HCEC 1CT (cell line): ENCODE measurements at regions not wholly inside any gene's neighbourhood (a gene's known extent, or its start where the extent isn't known, plus 50 kb on each side); places are given as distances from the start of the nearest gene placed in this dataset.
"Not testable (repeated sequence)": the region's sequence is repeated elsewhere in the genome, so short reads cannot be mapped to it uniquely, and the experiment has no call there.

ENCODE experiments used
- DNase-seq: peaks from one replicate; pipeline ENCODE4 v3.0.0-alpha.2; 2017

GRCh38 chr21:6428498-6429092, 4092.8 kb upstream of the TPTE start:
- not testable (repeated sequence) for DNase-seq

GRCh38 chr21:6429924-6430323, 4091.5 kb upstream of the TPTE start:
- not testable (repeated sequence) for DNase-seq

- not testable (repeated sequence) for DNase-seq
These were observed 4088.2 kb upstream of the TPTE start for GRCh38 chr21:6433149-6433548.

GRCh38 chr21:6436205-6436604, 4085.2 kb upstream of the TPTE start:
- not testable (repeated sequence) for DNase-seq

GRCh38 chr21:6436971-6437833, 4084.2 kb upstream of the TPTE start:
- DNase-seq: not testable (repeated sequence)

- DNase-seq: not testable (repeated sequence)
These were observed 4083.6 kb upstream of the TPTE start for GRCh38 chr21:6437834-6438187.

- DNase-seq: not testable (repeated sequence)
These were observed 4082.3 kb upstream of the TPTE start for GRCh38 chr21:6439058-6439457.

- not testable (repeated sequence) for DNase-seq
These were observed 4066.6 kb upstream of the TPTE start for GRCh38 chr21:6454648-6455340.

- DNase-seq: not testable (repeated sequence)
These were observed 4065.2 kb upstream of the TPTE start for GRCh38 chr21:6456011-6456661.

- not testable (repeated sequence) for DNase-seq
These were observed 4061.6 kb upstream of the TPTE start for GRCh38 chr21:6459761-6460160.

- not testable (repeated sequence) for DNase-seq
These were observed 4060.0 kb upstream of the TPTE start for GRCh38 chr21:6461358-6461757.

GRCh38 chr21:6464419-6464818, 4057.0 kb upstream of the TPTE start:
- not testable (repeated sequence) for DNase-seq

GRCh38 chr21:6466081-6466698, 4055.2 kb upstream of the TPTE start:
- not testable (repeated sequence) for DNase-seq

- DNase-seq: not testable (repeated sequence)
These were observed 4054.7 kb upstream of the TPTE start for GRCh38 chr21:6466707-6467106.

- DNase-seq: not testable (repeated sequence)
These were observed 4054.1 kb upstream of the TPTE start for GRCh38 chr21:6467189-6467774.

GRCh38 chr21:6467907-6468306, 4053.5 kb upstream of the TPTE start:
- DNase-seq: not testable (repeated sequence)

GRCh38 chr21:6468331-6468860, 4053.0 kb upstream of the TPTE start:
- DNase-seq: not testable (repeated sequence)

- DNase-seq: not testable (repeated sequence)
These were observed 4047.0 kb upstream of the TPTE start for GRCh38 chr21:6474250-6474968.

- DNase-seq: not testable (repeated sequence)
These were observed 4040.3 kb upstream of the TPTE start for GRCh38 chr21:6481116-6481515.

GRCh38 chr21:6482616-6483015, 4038.8 kb upstream of the TPTE start:
- not testable (repeated sequence) for DNase-seq

GRCh38 chr21:6483645-6484044, 4037.7 kb upstream of the TPTE start:
- DNase-seq: not testable (repeated sequence)
